ENCODE measurements at regions not wholly inside any gene's neighbourhood (a gene's known extent, or its start where the extent isn't known, plus 50 kb on each side); places are given as distances from the start of the nearest gene placed in this dataset.

DNA sequence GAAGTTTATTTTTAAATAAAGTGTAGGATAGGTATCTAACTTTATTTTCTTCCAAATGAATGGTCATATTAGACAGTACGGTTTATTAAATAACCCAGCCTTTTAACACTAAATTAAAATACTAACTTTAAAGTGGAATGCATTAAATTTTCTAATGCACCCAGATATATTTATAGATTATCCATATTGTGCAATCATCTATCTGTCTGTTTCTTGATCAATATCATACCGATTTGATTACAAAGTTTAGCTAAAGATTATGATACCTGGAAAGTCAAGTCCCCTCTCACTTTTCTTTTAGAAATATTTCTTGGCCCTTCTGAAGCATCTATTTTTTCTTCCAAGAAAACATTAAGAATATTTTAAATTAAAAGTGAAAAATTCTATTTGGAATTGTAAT lies 124.3 kb upstream of the PDE5A start:
- H2BK15ac ChIP-seq (replicated peaks; ENCODE audit: low read depth) = no peak overlapping the region
- no peak overlapping the region for H4K8ac ChIP-seq (ENCODE audit: low read depth, low read length)
- no peaks in the 10 kb centered on the region for H3K27me3 ChIP-seq (ENCODE audit: insufficient read depth, low read length, poor library complexity)
- no peak overlapping the region for H3K56ac ChIP-seq (ENCODE audit: low read length)
- H3K36me3 ChIP-seq (ENCODE audit: control insufficient read depth, insufficient read depth, low read length) = no peaks in the 10 kb centered on the region
- H3K9ac ChIP-seq (ENCODE audit: low read length) = no peak overlapping the region
- H3K23ac ChIP-seq (ENCODE audit: low read length) = no peak overlapping the region
- H3K79me2 ChIP-seq (ENCODE audit: control insufficient read depth, insufficient read depth, low read length) = no peaks in the 10 kb centered on the region
- DNase-seq = no peak
- H3K18ac ChIP-seq (ENCODE audit: low read length) = no peak overlapping the region
- no peak overlapping the region for H2BK5ac ChIP-seq (ENCODE audit: low read length)
- no peak overlapping the region for H3K4me3 ChIP-seq (ENCODE audit: low read length)
- no peak overlapping the region for H4K5ac ChIP-seq (ENCODE audit: low read length)
- no peak overlapping the region for H2AK5ac ChIP-seq (ENCODE audit: low read length)
- no peaks in the 10 kb centered on the region for H3K4me1 ChIP-seq (ENCODE audit: control insufficient read depth, low read depth, low read length)
- H3K4me2 ChIP-seq (ENCODE audit: low read length) = no peak overlapping the region
- H2BK120ac ChIP-seq (ENCODE audit: low read depth, low read length) = no peak overlapping the region
- WGBS (ENCODE audit: extremely low coverage, insufficient coverage, low lambda C conversion rate) = no CpG with 5 or more reads among the region's 2 CpGs
- no peak overlapping the region for H3K4ac ChIP-seq (ENCODE audit: low read depth, low read length)
- no peak overlapping the region for H3K27ac ChIP-seq (ENCODE audit: low read depth, low read length)
- no peaks in the 10 kb centered on the region for H3K79me1 ChIP-seq (ENCODE audit: low read length)

DNA sequence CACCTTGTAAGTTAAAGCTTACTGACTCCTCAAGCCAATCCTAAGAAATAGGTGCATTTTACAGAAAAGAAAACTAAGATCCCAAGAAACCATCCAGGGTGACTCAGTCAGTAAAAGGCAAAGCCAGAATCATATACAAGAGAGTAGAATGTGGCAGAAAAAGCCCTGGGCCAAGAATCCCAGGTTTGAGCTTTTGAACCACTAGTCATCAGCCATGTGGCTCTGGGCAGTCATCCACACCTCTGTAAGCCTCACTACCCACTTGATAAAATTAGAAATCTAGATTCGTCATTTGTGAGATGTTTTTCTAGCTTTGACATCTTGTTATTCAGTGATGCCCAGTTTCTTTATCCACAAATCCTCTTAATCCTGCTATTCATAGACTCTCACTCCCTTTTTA lies 122.2 kb upstream of the PDE5A start:
- no peak overlapping the region for H3K9ac ChIP-seq (ENCODE audit: low read length)
- H3K36me3 ChIP-seq (ENCODE audit: control insufficient read depth, insufficient read depth, low read length) = no peaks in the 10 kb centered on the region
- no peak overlapping the region for H2AK5ac ChIP-seq (ENCODE audit: low read length)
- no peaks in the 10 kb centered on the region for H3K4me1 ChIP-seq (ENCODE audit: control insufficient read depth, low read depth, low read length)
- no CpG with 5 or more reads among the region's 1 CpG for WGBS (ENCODE audit: extremely low coverage, insufficient coverage, low lambda C conversion rate)
- no peak overlapping the region for H4K8ac ChIP-seq (ENCODE audit: low read depth, low read length)
- no peaks in the 10 kb centered on the region for H3K79me1 ChIP-seq (ENCODE audit: low read length)
- H2BK15ac ChIP-seq (replicated peaks; ENCODE audit: low read depth) = no peak overlapping the region
- H3K4me3 ChIP-seq (ENCODE audit: low read length) = no peak overlapping the region
- no peak overlapping the region for H3K23ac ChIP-seq (ENCODE audit: low read length)
- H3K4me2 ChIP-seq (ENCODE audit: low read length) = no peak overlapping the region
- H3K56ac ChIP-seq (ENCODE audit: low read length) = no peak overlapping the region
- no peak overlapping the region for H4K5ac ChIP-seq (ENCODE audit: low read length)
- no peaks in the 10 kb centered on the region for H3K79me2 ChIP-seq (ENCODE audit: control insufficient read depth, insufficient read depth, low read length)
- H3K4ac ChIP-seq (ENCODE audit: low read depth, low read length) = no peak overlapping the region
- no peak overlapping the region for H3K27ac ChIP-seq (ENCODE audit: low read depth, low read length)
- no peak overlapping the region for H2BK120ac ChIP-seq (ENCODE audit: low read depth, low read length)
- no peak for DNase-seq
- no peaks in the 10 kb centered on the region for H3K27me3 ChIP-seq (ENCODE audit: insufficient read depth, low read length, poor library complexity)
- no peak overlapping the region for H2BK5ac ChIP-seq (ENCODE audit: low read length)
- no peak overlapping the region for H3K18ac ChIP-seq (ENCODE audit: low read length)

- Histone ChIP-seq H3K18ac (ENCODE audit: low read length) (no peak overlapping the region), H3K4me1 (ENCODE audit: control insufficient read depth, low read depth, low read length) (no peaks in the 10 kb centered on the region), H3K79me1 (ENCODE audit: low read length) (no peaks in the 10 kb centered on the region), H2BK5ac (ENCODE audit: low read length) (no peak overlapping the region), H3K36me3 (ENCODE audit: control insufficient read depth, insufficient read depth, low read length) (no peaks in the 10 kb centered on the region), H3K23ac (ENCODE audit: low read length) (no peak overlapping the region), H3K4me2 (ENCODE audit: low read length) (no peak overlapping the region), H2BK120ac (ENCODE audit: low read depth, low read length) (no peak overlapping the region), H4K8ac (ENCODE audit: low read depth, low read length) (no peak overlapping the region), H3K4ac (ENCODE audit: low read depth, low read length) (no peak overlapping the region), H3K27me3 (ENCODE audit: insufficient read depth, low read length, poor library complexity) (no peaks in the 10 kb centered on the region), H3K4me3 (ENCODE audit: low read length) (no peak overlapping the region), H3K9ac (ENCODE audit: low read length) (no peak overlapping the region), H2BK15ac (replicated peaks; ENCODE audit: low read depth) (no peak overlapping the region), H2AK5ac (ENCODE audit: low read length) (no peak overlapping the region), H3K27ac (ENCODE audit: low read depth, low read length) (no peak overlapping the region), H3K56ac (ENCODE audit: low read length) (no peak overlapping the region), H3K79me2 (ENCODE audit: control insufficient read depth, insufficient read depth, low read length) (no peaks in the 10 kb centered on the region), H4K5ac (ENCODE audit: low read length) (no peak overlapping the region)
- DNase-seq = no peak
These were observed 121.4 kb upstream of the PDE5A start for GRCh38 chr4:119750048-119750447.

GRCh38 chr4:119748853-119749252 lies 120.2 kb upstream of the PDE5A start:
- H3K27me3 ChIP-seq (ENCODE audit: insufficient read depth, low read length, poor library complexity) = no peaks in the 10 kb centered on the region
- H3K4ac ChIP-seq (ENCODE audit: low read depth, low read length) = no peak overlapping the region
- H4K8ac ChIP-seq (ENCODE audit: low read depth, low read length) = no peak overlapping the region
- no peaks in the 10 kb centered on the region for H3K4me1 ChIP-seq (ENCODE audit: control insufficient read depth, low read depth, low read length)
- H3K9ac ChIP-seq (ENCODE audit: low read length) = no peak overlapping the region
- no peak for DNase-seq
- H3K23ac ChIP-seq (ENCODE audit: low read length) = no peak overlapping the region
- H3K56ac ChIP-seq (ENCODE audit: low read length) = no peak overlapping the region
- no peak overlapping the region for H2BK15ac ChIP-seq (replicated peaks; ENCODE audit: low read depth)
- no peaks in the 10 kb centered on the region for H3K79me2 ChIP-seq (ENCODE audit: control insufficient read depth, insufficient read depth, low read length)
- H2BK120ac ChIP-seq (ENCODE audit: low read depth, low read length) = no peak overlapping the region
- no peaks in the 10 kb centered on the region for H3K36me3 ChIP-seq (ENCODE audit: control insufficient read depth, insufficient read depth, low read length)
- H2AK5ac ChIP-seq (ENCODE audit: low read length) = no peak overlapping the region
- no peak overlapping the region for H3K27ac ChIP-seq (ENCODE audit: low read depth, low read length)
- no peak overlapping the region for H2BK5ac ChIP-seq (ENCODE audit: low read length)
- no peaks in the 10 kb centered on the region for H3K79me1 ChIP-seq (ENCODE audit: low read length)
- H3K18ac ChIP-seq (ENCODE audit: low read length) = no peak overlapping the region
- no peak overlapping the region for H3K4me3 ChIP-seq (ENCODE audit: low read length)
- no peak overlapping the region for H3K4me2 ChIP-seq (ENCODE audit: low read length)
- no peak overlapping the region for H4K5ac ChIP-seq (ENCODE audit: low read length)
- no CpG with 5 or more reads among the region's 2 CpGs for WGBS (ENCODE audit: extremely low coverage, insufficient coverage, low lambda C conversion rate)

DNA sequence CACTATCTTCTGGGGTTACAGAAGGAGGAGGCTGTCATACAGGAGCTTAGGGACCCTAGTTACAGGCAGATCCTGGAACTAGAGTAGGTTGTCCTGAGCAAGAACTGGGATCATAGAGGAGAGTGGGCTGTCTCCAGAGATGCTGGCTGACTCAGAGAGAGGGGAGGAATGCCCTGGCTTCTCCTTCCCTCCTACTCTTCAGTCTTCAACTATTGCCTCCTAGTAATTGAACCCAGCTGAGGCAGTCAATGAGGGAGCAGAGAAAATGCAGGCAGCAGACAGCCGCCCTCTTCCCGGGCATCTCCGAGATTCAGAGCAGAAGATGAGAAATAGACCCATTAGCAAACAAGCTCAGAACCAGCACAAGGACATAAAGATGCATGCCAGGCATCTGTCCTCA lies 118.3 kb upstream of the PDE5A start:
- no peaks in the 10 kb centered on the region for H3K4me1 ChIP-seq (ENCODE audit: control insufficient read depth, low read depth, low read length)
- H2AK5ac ChIP-seq (ENCODE audit: low read length) = no peak overlapping the region
- H3K9ac ChIP-seq (ENCODE audit: low read length) = no peak overlapping the region
- no peak overlapping the region for H4K5ac ChIP-seq (ENCODE audit: low read length)
- no peak overlapping the region for H3K4me3 ChIP-seq (ENCODE audit: low read length)
- WGBS (ENCODE audit: extremely low coverage, insufficient coverage, low lambda C conversion rate) = no CpG with 5 or more reads among the region's 3 CpGs
- H3K79me2 ChIP-seq (ENCODE audit: control insufficient read depth, insufficient read depth, low read length) = no peaks in the 10 kb centered on the region
- no peak overlapping the region for H4K8ac ChIP-seq (ENCODE audit: low read depth, low read length)
- H3K56ac ChIP-seq (ENCODE audit: low read length) = no peak overlapping the region
- H3K79me1 ChIP-seq (ENCODE audit: low read length) = no peaks in the 10 kb centered on the region
- no peak for DNase-seq
- H3K27ac ChIP-seq (ENCODE audit: low read depth, low read length) = no peak overlapping the region
- no peak overlapping the region for H2BK5ac ChIP-seq (ENCODE audit: low read length)
- H2BK120ac ChIP-seq (ENCODE audit: low read depth, low read length) = no peak overlapping the region
- no peaks in the 10 kb centered on the region for H3K27me3 ChIP-seq (ENCODE audit: insufficient read depth, low read length, poor library complexity)
- no peak overlapping the region for H2BK15ac ChIP-seq (replicated peaks; ENCODE audit: low read depth)
- no peak overlapping the region for H3K23ac ChIP-seq (ENCODE audit: low read length)
- no peaks in the 10 kb centered on the region for H3K36me3 ChIP-seq (ENCODE audit: control insufficient read depth, insufficient read depth, low read length)
- no peak overlapping the region for H3K18ac ChIP-seq (ENCODE audit: low read length)
- H3K4ac ChIP-seq (ENCODE audit: low read depth, low read length) = no peak overlapping the region
- no peak overlapping the region for H3K4me2 ChIP-seq (ENCODE audit: low read length)

- H2BK120ac ChIP-seq (ENCODE audit: low read depth, low read length) = no peak overlapping the region
- no peaks in the 10 kb centered on the region for H3K79me2 ChIP-seq (ENCODE audit: control insufficient read depth, insufficient read depth, low read length)
- no peak overlapping the region for H3K18ac ChIP-seq (ENCODE audit: low read length)
- no peak overlapping the region for H4K8ac ChIP-seq (ENCODE audit: low read depth, low read length)
- no peak overlapping the region for H3K56ac ChIP-seq (ENCODE audit: low read length)
- no peak overlapping the region for H2BK15ac ChIP-seq (replicated peaks; ENCODE audit: low read depth)
- H3K4ac ChIP-seq (ENCODE audit: low read depth, low read length) = no peak overlapping the region
- DNase-seq = no peak
- H3K36me3 ChIP-seq (ENCODE audit: control insufficient read depth, insufficient read depth, low read length) = no peaks in the 10 kb centered on the region
- WGBS (ENCODE audit: extremely low coverage, insufficient coverage, low lambda C conversion rate) = no CpG with 5 or more reads among the region's 1 CpG
- H3K4me3 ChIP-seq (ENCODE audit: low read length) = no peak overlapping the region
- H4K5ac ChIP-seq (ENCODE audit: low read length) = no peak overlapping the region
- H3K9ac ChIP-seq (ENCODE audit: low read length) = no peak overlapping the region
- H3K79me1 ChIP-seq (ENCODE audit: low read length) = no peaks in the 10 kb centered on the region
- H2AK5ac ChIP-seq (ENCODE audit: low read length) = no peak overlapping the region
- H3K23ac ChIP-seq (ENCODE audit: low read length) = no peak overlapping the region
- no peak overlapping the region for H3K4me2 ChIP-seq (ENCODE audit: low read length)
- no peak overlapping the region for H3K27ac ChIP-seq (ENCODE audit: low read depth, low read length)
- H3K4me1 ChIP-seq (ENCODE audit: control insufficient read depth, low read depth, low read length) = no peaks in the 10 kb centered on the region
- H2BK5ac ChIP-seq (ENCODE audit: low read length) = no peak overlapping the region
- no peaks in the 10 kb centered on the region for H3K27me3 ChIP-seq (ENCODE audit: insufficient read depth, low read length, poor library complexity)
These were observed 116.7 kb upstream of the PDE5A start for GRCh38 chr4:119745351-119745750.
